RWPE2 (cell line): ENCODE measurements at regions not wholly inside any gene's neighbourhood (a gene's known extent, or its start where the extent isn't known, plus 50 kb on each side); places are given as distances from the start of the nearest gene placed in this dataset.

Experiments
- ATAC-seq: fragments of 200-7000 bp; cut with Tn5 transposase; 3 replicates; pipeline ENCODE4 v1.9.1; 2021; ENCODE audit warnings: low read depth
- DNase-seq: peaks from one replicate; pipeline ENCODE4 v3.0.0-alpha.2; 2020; ENCODE audit warnings: low spot score
- H3K27ac ChIP-seq: fragments of 450-650 bp; 2 replicates; pipeline ENCODE4 v1.5.1; 2017; ENCODE audit warnings: mild to moderate bottlenecking; ENCODE audit not compliant: poor library complexity, severe bottlenecking
- H3K27me3 ChIP-seq: fragments of 250-450 bp; sonication (Bioruptor Pico); 2 replicates; pipeline ENCODE4 v1.5.1; 2021; ENCODE audit warnings: mild to moderate bottlenecking, moderate library complexity; ENCODE audit not compliant: insufficient read depth, poor library complexity, severe bottlenecking
- H3K36me3 ChIP-seq: fragments of 250-450 bp; sonication (Bioruptor Pico); 2 replicates; pipeline ENCODE4 v1.5.1; 2020; ENCODE audit warnings: low read depth, mild to moderate bottlenecking, moderate library complexity
- H3K4me1 ChIP-seq: fragments of 250-450 bp; sonication (Bioruptor Pico); 2 replicates; pipeline ENCODE4 v1.5.1; 2021; ENCODE audit warnings: mild to moderate bottlenecking, moderate library complexity; ENCODE audit not compliant: insufficient read depth, poor library complexity, severe bottlenecking
- H3K4me3 ChIP-seq: fragments of 250-450 bp; sonication (Bioruptor Pico); 2 replicates; pipeline ENCODE4 v1.5.1; 2021; ENCODE audit warnings: mild to moderate bottlenecking, moderate library complexity; ENCODE audit not compliant: severe bottlenecking
- H3K9me3 ChIP-seq: fragments of 250-450 bp; sonication (Bioruptor Pico); 2 replicates; pipeline ENCODE4 v1.5.1; 2021; ENCODE audit warnings: mild to moderate bottlenecking, moderate library complexity; ENCODE audit not compliant: severe bottlenecking
- CTCF ChIP-seq: fragments of 450-650 bp; IDR thresholded peaks from one replicate; pipeline ENCODE4 v1.5.1; 2017; ENCODE audit warnings: mild to moderate bottlenecking, moderate library complexity; ENCODE audit not compliant: poor library complexity, severe bottlenecking

GRCh38 chr16:79811541-79811940 is 211.0 kb upstream of the MAF start:
- DNase-seq (no peak), ATAC-seq (0 out of 3 replicates have a peak, but pooled peaks have one; percentile 40)
- no peak for TF ChIP-seq CTCF
- no peaks in the 10 kb centered on the region for H3K27me3 ChIP-seq
- no peaks in the 10 kb centered on the region for H3K36me3 ChIP-seq
- no peaks in the 10 kb centered on the region for H3K9me3 ChIP-seq
- H3K4me3 ChIP-seq, result no peak overlapping the region
- peak overlapping the region; percentile 83 for H3K27ac ChIP-seq
- H3K4me1 ChIP-seq, result peaks cover 40% of the 10 kb centered on the region

GRCh38 chr16:79810449-79811189 is 210.1 kb upstream of the MAF start:
- Histone ChIP-seq H3K4me3 (no peak overlapping the region), H3K4me1 (peaks cover 40% of the 10 kb centered on the region), H3K36me3 (no peaks in the 10 kb centered on the region), H3K9me3 (no peaks in the 10 kb centered on the region), H3K27ac (peak overlapping the region; percentile 83), H3K27me3 (no peaks in the 10 kb centered on the region)
- ATAC-seq (peak; percentile 86), DNase-seq (no peak)
- TF ChIP-seq CTCF, result no peak

GRCh38 chr16:79809376-79809775 is 208.8 kb upstream of the MAF start:
- no peak for TF ChIP-seq CTCF
- Histone ChIP-seq H3K9me3 (no peaks in the 10 kb centered on the region), H3K4me3 (no peak overlapping the region), H3K4me1 (peaks cover 33% of the 10 kb centered on the region), H3K27me3 (no peaks in the 10 kb centered on the region), H3K27ac (no peak overlapping the region), H3K36me3 (no peaks in the 10 kb centered on the region)
- ATAC-seq, result no peak
- DNase-seq, result no peak

DNA sequence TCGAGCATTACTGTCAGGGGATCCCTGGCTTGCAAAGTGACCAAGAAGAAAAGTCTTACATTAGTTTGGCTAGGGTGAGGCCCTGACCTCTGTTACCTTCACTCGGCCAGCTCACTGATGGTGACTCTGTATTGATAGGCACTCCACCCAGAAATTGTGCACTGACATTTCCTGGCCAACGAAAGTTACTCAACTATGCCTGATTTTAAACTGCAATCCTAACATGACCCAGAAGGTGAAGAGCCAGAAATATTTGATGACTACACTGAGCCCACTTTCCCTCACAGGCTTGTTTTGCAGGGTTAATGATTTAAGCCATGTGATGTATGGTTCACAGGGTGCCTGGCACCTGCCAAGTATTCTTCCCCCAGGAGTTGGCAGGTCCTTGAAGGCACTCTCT is 208.2 kb upstream of the MAF start:
- no peak overlapping the region for H3K27ac ChIP-seq
- no peak for TF ChIP-seq CTCF
- peaks cover 26% of the 10 kb centered on the region for H3K4me1 ChIP-seq
- no peak for DNase-seq
- H3K36me3 ChIP-seq, result no peaks in the 10 kb centered on the region
- H3K4me3 ChIP-seq, result no peak overlapping the region
- no peaks in the 10 kb centered on the region for H3K27me3 ChIP-seq
- no peak for ATAC-seq
- H3K9me3 ChIP-seq, result no peaks in the 10 kb centered on the region

GRCh38 chr16:79806757-79807156 is 206.2 kb upstream of the MAF start:
- ATAC-seq, result no peak
- Histone ChIP-seq H3K4me1 (peaks cover 16% of the 10 kb centered on the region), H3K36me3 (no peaks in the 10 kb centered on the region), H3K4me3 (no peak overlapping the region), H3K27ac (no peak overlapping the region), H3K27me3 (no peaks in the 10 kb centered on the region), H3K9me3 (no peaks in the 10 kb centered on the region)
- TF ChIP-seq CTCF, result no peak
- no peak for DNase-seq
